ENCODE measurements at regions not wholly inside any gene's neighbourhood (a gene's known extent, or its start where the extent isn't known, plus 50 kb on each side); places are given as distances from the start of the nearest gene placed in this dataset.

DNA sequence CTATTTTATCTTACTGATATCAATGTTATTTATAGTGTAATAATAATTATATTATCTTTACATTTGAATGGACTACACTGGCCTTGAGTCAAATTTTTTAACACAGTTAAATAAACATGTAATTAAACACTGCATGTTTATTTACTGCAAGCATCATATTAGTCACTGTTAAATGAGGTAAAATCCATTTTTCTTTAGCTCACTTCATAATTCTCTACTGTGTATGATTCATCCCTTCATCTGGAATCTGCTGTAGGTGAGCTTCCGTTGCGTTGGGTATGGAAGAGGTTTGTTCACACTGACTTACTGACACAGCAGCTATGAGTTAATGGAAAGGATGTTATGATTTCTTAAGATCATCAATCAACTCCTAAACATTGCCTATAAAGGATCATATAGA, 572.3 kb downstream of the PCDH11X start:
- FAIRE-seq = no peak

More for the DNA sequence above, 572.3 kb downstream of the PCDH11X start:
- Histone ChIP-seq H2AFZ (ENCODE audit: control insufficient read depth, low read length) (no peak overlapping the region), H3K79me2 (ENCODE audit: control insufficient read depth, insufficient read depth, low read length) (no peaks in the 10 kb centered on the region), H3K27ac (ENCODE audit: control insufficient read depth, insufficient read depth, low read length) (no peak overlapping the region), H3K9ac (ENCODE audit: control insufficient read depth, extremely low read depth, insufficient read depth, low read length) (no peak overlapping the region), H4K20me1 (ENCODE audit: control insufficient read depth, extremely low read depth, insufficient read depth, low read length) (no peaks in the 10 kb centered on the region), H3K27me3 (ENCODE audit: control insufficient read depth, extremely low read depth, insufficient read depth, low read length) (no peaks in the 10 kb centered on the region), H3K4me1 (ENCODE audit: control insufficient read depth, extremely low read depth, insufficient read depth, low read length) (no peaks in the 10 kb centered on the region), H3K4me3 (ENCODE audit: control insufficient read depth in 2 of 3, extremely low read depth in 1 of 3, insufficient read depth in 2 of 3, low read depth in 1 of 3, low read length in 3 of 3) (no peak overlapping the region), H3K9me3 (ENCODE audit: control insufficient read depth, low read depth, low read length) (no peaks in the 10 kb centered on the region), H3K4me2 (ENCODE audit: control insufficient read depth, extremely low read depth, insufficient read depth, low read depth, low read length) (no peak overlapping the region), H3K9me1 (ENCODE audit: control insufficient read depth, extremely low read depth, insufficient read depth, low read length) (no peaks in the 10 kb centered on the region), H3K36me3 (ENCODE audit: control insufficient read depth in 2 of 2, extremely low read depth in 1 of 2, insufficient read depth in 2 of 2, low read length in 2 of 2) (no peaks in the 10 kb centered on the region)
- DNase-seq (ENCODE audit: low read depth, low spot score) = no peak
- dilution Hi-C loops (cut with MboI; ENCODE audit: extremely low pct_ligation_motif_present, low sequenced_read_pairs) = no loop called here
- TF ChIP-seq CTCF (optimal IDR thresholded peaks at IDR 0.05 in 1 of 3, IDR thresholded peaks at IDR 0.05 in 1 of 3, conservative IDR thresholded peaks at IDR 0.05 in 1 of 3; ENCODE audit: extremely low read depth in 1 of 3, insufficient read depth in 2 of 3, low read length in 3 of 3) (no peak), EZH2 (IDR thresholded peaks at IDR 0.05; ENCODE audit: low read length) (no peak)
